MM.1S (cell line): ENCODE measurements at regions not wholly inside any gene's neighbourhood (a gene's known extent, or its start where the extent isn't known, plus 50 kb on each side); places are given as distances from the start of the nearest gene placed in this dataset.

ENCODE experiments used
- EZH2phosphoT487 ChIP-seq: fragments of 300-600 bp; sonication (generic); IDR thresholded peaks from 2 replicates; pipeline ENCODE4 v1.6.1; 2018; ENCODE audit warnings: antibody characterized with exemption, low read length
- TF ChIP-seq, protein P1 (sequence below): fragments of 300-600 bp; sonication (generic); IDR thresholded peaks from 2 replicates; pipeline ENCODE4 v1.5.1; 2016; ENCODE audit warnings: antibody characterized with exemption, low read length, mixed read lengths

DNA sequence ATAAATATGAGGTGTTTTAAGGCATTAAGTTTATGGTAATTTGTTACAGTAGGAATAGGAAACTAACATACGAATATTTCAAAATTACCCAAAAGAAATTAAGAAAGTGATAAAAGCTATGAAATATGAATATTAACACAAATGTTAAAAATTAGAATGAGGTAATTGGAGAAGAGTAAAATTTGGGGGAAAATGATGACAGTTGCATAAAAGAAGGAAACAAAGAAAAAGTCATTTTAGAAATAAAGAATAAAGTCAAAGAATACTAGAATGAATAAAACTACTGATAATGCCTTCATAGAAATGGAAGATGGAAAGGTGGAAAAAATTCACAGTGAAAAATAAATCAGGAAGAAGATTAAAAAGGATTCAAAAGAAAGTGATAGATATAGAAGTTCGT, 522.9 kb upstream of the NR3C2 start:
- TF ChIP-seq, protein P1, sequence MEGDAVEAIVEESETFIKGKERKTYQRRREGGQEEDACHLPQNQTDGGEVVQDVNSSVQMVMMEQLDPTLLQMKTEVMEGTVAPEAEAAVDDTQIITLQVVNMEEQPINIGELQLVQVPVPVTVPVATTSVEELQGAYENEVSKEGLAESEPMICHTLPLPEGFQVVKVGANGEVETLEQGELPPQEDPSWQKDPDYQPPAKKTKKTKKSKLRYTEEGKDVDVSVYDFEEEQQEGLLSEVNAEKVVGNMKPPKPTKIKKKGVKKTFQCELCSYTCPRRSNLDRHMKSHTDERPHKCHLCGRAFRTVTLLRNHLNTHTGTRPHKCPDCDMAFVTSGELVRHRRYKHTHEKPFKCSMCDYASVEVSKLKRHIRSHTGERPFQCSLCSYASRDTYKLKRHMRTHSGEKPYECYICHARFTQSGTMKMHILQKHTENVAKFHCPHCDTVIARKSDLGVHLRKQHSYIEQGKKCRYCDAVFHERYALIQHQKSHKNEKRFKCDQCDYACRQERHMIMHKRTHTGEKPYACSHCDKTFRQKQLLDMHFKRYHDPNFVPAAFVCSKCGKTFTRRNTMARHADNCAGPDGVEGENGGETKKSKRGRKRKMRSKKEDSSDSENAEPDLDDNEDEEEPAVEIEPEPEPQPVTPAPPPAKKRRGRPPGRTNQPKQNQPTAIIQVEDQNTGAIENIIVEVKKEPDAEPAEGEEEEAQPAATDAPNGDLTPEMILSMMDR, result no peak
- TF ChIP-seq EZH2phosphoT487, result no peak
